GM21529 (cell line): ENCODE measurements at regions not wholly inside any gene's neighbourhood (a gene's known extent, or its start where the extent isn't known, plus 50 kb on each side); places are given as distances from the start of the nearest gene placed in this dataset.

Experiments used
- ATAC-seq: cut with Tn5 transposase; IDR thresholded peaks from one replicate; pipeline ENCODE4 v1.9.1; 2021; ENCODE audit not compliant: unreplicated experiment

GRCh38 chr1:59078070-59078800 lies 218.7 kb upstream of the FGGY start:
- ATAC-seq, result no peak

DNA sequence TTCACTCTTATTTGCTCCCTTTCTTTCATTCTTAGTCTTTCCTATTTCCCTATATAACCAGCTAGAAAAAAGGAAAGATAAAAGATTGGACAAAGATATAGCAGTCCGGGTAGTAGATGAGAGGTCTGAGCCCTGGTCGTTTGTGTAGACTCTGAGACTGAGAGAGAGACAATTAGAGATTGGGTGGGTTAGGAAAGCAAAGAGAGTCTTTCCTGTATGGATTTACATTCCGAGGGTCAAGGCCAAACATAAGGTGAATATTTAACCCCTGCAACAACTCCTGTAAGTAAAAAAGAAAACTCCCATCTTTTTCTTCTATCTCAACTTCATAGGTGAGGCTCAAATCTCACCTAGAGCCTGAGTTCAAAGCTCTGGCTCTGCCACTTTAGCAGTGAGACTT lies 218.0 kb upstream of the FGGY start:
- ATAC-seq, result no peak

DNA sequence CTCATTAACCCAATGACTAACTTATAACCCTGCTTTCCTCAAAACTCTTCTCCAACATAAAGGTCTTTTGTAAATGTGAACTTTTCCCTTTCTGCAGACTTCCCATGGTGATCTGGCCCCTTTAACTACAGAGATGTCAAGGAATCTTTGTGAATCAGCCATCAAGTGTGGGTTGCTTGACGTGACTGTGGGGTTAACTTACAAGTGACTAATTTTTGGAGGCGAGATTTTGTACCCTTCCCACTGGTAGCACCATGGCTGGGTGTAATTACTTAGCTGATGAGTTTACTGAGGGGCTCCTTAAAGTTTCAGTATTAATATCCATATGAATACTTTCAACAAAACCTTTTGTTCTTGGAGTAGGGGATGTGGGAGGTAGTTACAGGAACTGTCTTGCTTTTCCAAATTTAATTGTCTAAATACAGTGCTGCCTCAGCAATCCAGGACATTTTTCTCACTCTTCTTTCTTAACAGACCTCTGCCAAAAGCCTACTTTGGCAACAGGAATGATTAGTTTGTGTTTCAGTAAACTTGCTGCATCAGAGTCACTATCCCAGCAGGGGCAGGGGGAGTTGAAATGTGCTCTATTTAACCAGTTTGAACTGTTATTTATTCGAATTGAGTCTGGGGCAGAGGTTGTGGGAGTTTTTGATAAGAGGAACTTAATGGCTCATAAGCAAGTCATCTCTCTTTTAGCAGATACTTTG lies 217.3 kb upstream of the FGGY start:
- ATAC-seq, result no peak

DNA sequence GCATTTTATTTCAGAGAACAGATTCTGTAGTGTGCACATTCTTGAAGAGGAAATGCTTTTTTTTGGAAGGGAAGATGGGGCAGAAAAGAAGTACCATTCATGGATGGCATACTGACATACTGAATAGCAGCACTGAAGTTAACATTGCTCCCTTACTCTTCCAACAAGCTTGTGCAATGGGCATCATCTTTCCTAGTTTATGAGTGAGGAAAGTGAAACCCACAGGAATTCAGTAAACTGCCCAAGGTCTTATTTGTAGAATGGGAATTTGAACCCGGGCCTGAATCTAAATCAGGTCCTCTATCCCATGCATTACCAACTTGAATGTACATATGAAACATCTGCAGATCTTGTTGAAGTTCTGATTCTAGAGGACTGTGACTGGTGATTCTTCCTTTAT lies 215.7 kb upstream of the FGGY start:
- ATAC-seq, result no peak

GRCh38 chr1:59081795-59082194 lies 215.1 kb upstream of the FGGY start:
- no peak for ATAC-seq

DNA sequence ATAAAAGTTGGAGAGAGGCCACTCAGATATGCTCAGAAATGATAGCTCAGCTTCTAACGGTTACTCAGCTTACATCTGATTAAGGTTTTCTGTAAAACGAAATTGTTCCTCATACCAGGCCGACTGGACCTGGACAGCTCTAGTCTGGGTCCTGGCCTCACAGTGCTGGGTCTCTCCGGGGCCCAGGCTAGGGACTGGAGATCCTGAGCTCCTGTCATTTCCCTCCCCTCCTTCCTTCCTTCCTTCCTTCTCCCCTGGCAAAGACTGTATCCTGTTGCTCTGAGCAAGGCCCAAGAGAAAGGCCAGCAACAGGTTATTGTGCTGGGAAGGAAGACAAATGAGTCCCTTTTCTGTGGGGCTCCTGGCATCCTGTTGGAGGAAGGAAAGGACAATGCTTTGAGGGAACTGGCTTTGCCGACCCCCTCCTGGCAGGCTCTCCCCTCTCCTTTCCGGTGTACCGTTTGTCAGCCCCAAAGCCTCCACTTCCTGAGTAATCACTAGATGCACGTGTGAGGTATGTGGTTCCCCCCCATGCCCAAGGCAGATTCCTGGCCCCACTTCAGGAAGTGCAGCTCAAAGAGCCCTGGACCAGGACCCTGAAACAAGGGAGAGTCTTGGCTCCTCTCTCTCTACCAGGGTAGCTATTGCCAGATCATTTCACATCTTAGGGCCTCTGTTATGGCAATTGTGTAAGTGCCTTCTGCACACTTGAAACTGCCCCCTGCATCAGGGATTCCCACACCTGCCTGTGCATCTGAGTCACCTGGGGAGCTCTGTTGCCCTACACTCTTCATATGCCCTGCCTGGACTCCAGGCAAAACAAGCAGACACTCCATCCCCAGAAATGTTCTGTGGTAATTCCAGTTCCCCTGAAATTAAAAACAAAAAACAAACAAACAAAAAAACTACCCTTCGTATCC lies 212.7 kb upstream of the FGGY start:
- no peak for ATAC-seq

- no peak for ATAC-seq
Observed at GRCh38 chr1:59085101-59085500, 211.8 kb upstream of the FGGY start.

GRCh38 chr1:59089036-59089798 lies 207.7 kb upstream of the FGGY start:
- no peak for ATAC-seq

DNA sequence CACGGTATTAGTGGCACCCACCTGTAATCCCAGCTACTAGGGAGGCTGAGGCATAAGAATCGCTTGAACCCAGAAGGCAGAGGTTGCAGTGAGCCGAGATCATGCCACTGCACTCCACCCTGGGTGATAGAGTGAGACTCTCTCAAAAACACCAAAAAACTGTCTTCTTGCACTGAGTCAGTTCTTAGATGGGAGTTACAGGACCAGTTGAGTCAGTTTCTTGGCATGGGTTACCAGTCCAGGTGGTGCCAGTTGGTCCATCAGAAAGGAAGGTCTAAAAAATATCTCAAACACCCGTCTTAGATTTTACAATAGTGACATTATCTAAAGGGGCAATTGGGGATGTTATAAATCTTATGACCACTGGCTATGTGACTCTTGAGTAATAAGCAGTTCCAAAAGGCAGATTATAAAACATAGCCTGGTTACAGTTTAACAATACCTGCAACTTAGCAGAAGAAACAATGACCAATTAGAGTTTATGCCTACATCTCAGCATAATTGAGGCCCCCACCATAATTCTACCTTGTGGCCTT lies 206.9 kb upstream of the FGGY start:
- ATAC-seq, result no peak

DNA sequence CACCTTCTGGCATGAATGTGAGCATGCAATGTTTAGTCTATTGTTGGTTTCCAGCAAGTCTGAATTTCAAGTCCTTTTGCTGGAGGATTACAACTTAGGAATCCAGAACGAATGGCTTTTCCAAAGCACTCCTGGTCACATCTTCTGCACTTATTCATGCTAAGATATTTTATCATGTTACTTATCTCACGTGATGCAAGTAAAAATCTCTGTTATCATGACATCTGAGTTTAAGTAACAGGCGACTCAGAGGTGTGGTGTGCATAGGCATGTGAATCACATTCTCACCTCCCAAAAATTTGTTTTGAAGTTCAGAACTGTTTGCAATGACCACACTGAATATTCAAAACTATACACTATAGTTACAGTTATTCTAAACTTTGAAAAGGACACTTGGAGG lies 204.8 kb upstream of the FGGY start:
- ATAC-seq, result no peak

DNA sequence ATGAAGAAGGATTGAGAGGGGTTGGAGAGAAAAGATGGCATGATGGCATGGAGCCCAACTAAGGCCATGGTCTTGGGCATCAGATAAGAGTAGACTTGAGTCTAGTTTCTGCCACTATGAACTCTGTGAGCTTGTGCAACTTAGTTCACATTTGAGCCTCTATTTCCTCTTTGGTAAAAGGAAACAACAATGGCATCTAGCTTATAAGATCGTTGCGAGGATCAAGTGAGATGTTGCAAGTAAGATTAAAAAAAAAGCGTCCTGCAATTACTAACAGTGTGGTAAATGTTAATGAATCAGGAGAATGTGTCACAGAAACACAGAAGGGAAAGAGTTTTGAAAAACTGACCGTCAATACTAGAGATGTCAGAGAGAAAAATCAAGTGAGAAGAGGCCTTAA lies 202.9 kb upstream of the FGGY start:
- no peak for ATAC-seq

DNA sequence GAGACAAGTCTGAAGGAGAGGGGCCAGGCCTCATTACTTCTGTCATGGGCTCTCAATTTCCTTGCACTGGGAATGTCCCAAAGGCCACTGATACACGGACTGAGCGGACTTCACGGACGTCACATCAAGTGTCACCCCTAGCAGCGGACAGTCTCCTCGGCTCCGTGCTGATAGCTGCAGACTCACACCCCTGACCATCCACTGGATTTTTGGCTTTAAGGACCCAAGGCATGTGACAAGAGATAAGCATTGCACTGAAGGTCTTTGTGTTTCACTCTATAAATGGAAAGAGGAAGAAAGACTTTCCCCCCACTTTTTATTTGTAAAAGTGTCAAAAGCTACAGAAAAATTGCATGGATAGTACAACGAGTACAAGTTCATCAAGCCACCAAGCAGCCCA lies 200.4 kb upstream of the FGGY start:
- ATAC-seq, result no peak

- no peak for ATAC-seq
Observed at GRCh38 chr1:59098655-59099054, 198.2 kb upstream of the FGGY start.

DNA sequence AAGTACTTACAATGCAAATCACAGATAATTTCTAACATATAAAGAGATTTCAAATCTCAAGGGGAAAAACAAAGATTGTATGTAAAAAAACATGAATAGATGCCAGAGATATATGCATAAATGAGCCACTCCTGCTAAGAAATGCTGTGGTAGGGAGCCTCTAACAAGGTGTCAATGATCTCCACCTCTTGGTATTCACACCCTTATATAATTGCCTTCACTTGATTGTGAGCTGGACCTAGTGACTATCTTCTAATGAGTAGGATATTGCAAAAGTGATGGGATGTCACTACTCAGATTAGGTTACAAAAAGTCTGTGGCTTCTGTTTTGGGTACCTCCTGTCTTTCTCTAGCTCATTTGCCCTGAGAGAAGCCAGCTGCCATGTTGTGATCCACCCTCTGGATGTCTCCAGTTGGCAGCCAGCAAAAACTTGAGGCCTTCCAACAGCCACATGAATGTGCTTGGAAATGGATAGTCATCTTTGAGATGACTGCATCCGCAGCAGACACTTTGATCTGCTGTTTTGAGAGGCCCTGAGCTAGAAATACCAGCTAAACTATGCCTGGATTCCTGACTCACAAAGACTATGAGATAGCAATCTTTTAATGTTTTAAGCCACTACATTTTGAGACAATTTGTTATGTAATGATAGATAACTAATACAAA lies 196.1 kb upstream of the FGGY start:
- ATAC-seq, result no peak

GRCh38 chr1:59101518-59101917 lies 195.4 kb upstream of the FGGY start:
- ATAC-seq, result no peak

DNA sequence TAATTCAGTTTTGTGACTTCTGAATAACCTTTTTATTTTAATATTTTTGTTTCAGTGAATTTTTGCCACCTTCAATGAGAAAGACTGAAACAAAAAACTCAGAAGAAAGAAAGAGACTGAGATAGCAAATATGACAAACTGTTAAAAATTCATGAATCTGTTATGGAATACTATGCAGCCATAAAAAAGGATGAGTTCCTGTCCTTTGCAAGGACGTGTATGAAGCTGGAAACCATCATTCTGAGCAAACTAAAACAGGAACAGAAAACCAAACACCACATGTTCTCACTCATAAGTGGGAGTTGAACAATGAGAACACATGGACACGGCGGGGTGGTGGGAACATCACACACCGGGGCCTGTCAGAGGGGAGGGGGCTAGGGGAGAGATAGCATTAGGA lies 193.4 kb upstream of the FGGY start:
- ATAC-seq, result no peak

- ATAC-seq, result no peak
Observed at GRCh38 chr1:59104191-59104760, 192.6 kb upstream of the FGGY start.

GRCh38 chr1:59105548-59106507 lies 191.1 kb upstream of the FGGY start:
- ATAC-seq, result no peak

DNA sequence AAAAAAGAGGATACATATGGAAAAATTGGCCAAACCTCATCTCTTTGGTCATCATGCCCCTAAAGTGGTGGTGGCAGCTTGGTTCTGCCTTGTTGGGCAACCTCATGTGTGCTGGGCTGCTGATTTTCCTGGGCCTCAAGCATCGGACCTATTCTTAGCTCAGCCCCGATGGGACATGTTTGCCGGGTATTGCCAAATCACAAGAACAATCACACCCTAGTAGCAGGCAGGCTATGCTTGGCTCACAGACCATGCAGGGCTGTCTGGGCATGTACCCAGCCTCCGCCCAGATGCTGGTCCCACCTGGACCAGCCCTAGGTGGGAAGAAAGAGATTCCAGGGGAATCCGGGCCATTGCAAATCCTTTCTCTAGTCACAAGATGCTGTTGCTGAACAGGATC lies 189.4 kb upstream of the FGGY start:
- no peak for ATAC-seq
